ENCODE measurements at regions not wholly inside any gene's neighbourhood (a gene's known extent, or its start where the extent isn't known, plus 50 kb on each side); places are given as distances from the start of the nearest gene placed in this dataset.

GRCh38 chr1:194133152-194133551 lies 946.7 kb upstream of the B3GALT2 start:
- no peak for TF ChIP-seq CTCF (IDR thresholded peaks at IDR 0.05)
- TF ChIP-seq ZFX (IDR thresholded peaks at IDR 0.05; ENCODE audit: borderline replicate concordance), result no peak

Measured in 22Rv1 (cell line).